DND-41 (cell line): ENCODE measurements at regions not wholly inside any gene's neighbourhood (a gene's known extent, or its start where the extent isn't known, plus 50 kb on each side); places are given as distances from the start of the nearest gene placed in this dataset.

ENCODE experiments used
- ATAC-seq: fragments of 200-7000 bp; cut with Tn5 transposase; 3 replicates; pipeline ENCODE4 v1.9.1; 2021; ENCODE audit warnings: low read depth; ENCODE audit not compliant: insufficient read depth
- DNase-seq: peaks from one replicate; pipeline ENCODE4 v3.0.0-alpha.2; 2020
- H2AFZ ChIP-seq: 2 replicates; pipeline ENCODE4 v1.6.0; 2012; ENCODE audit warnings: low read depth, low read length
- H3K27ac ChIP-seq: 2 replicates; pipeline ENCODE4 v1.5.1; 2012; ENCODE audit warnings: low read length, inconsistent platforms
- H3K27me3 ChIP-seq: fragments of 200-600 bp; sonication (generic); 2 replicates; pipeline ENCODE4 v1.6.0; 2012; ENCODE audit warnings: low read length, mild to moderate bottlenecking, inconsistent platforms; ENCODE audit not compliant: insufficient read depth, poor library complexity
- H3K36me3 ChIP-seq: 2 replicates; pipeline ENCODE4 v1.5.1; 2012; ENCODE audit warnings: low read length, inconsistent platforms; ENCODE audit not compliant: insufficient read depth
- H3K4me1 ChIP-seq: 2 replicates; pipeline ENCODE4 v1.5.1; 2012; ENCODE audit warnings: mild to moderate bottlenecking, low read length; ENCODE audit not compliant: insufficient read depth
- H3K4me2 ChIP-seq: 2 replicates; pipeline ENCODE4 v1.6.0; 2012; ENCODE audit warnings: mild to moderate bottlenecking, moderate library complexity, low read length, inconsistent platforms; ENCODE audit not compliant: insufficient read depth
- H3K4me3 ChIP-seq, 2 experiments: fragments of 200-600 bp in 1 of 2; shearing (Covaris generic) in 1 of 2; 2 replicates each; pipeline ENCODE4 v1.5.1; 2012 to 2016; ENCODE audit warnings: inconsistent platforms in 2 of 2, low read length in 2 of 2, mild to moderate bottlenecking in 2 of 2, low read depth in 1 of 2, moderate library complexity in 1 of 2
- H3K79me2 ChIP-seq: 2 replicates; pipeline ENCODE4 v1.6.0; 2012; ENCODE audit warnings: low read length, inconsistent platforms; ENCODE audit not compliant: insufficient read depth
- H3K9ac ChIP-seq: 2 replicates; pipeline ENCODE4 v1.6.0; 2012; ENCODE audit warnings: low read depth, mild to moderate bottlenecking, inconsistent platforms, low read length, moderate library complexity
- H3K9me3 ChIP-seq: 2 replicates; pipeline ENCODE4 v1.5.1; 2012; ENCODE audit warnings: low read length, moderate library complexity, mild to moderate bottlenecking, inconsistent platforms; ENCODE audit not compliant: insufficient read depth, severe bottlenecking
- H4K20me1 ChIP-seq: 2 replicates; pipeline ENCODE4 v1.6.0; 2012; ENCODE audit warnings: low read length; ENCODE audit not compliant: insufficient read depth
- CTCF ChIP-seq: IDR thresholded peaks from 2 replicates; pipeline ENCODE4 v1.5.1; 2012; ENCODE audit warnings: borderline replicate concordance, low read length, moderate library complexity, mild to moderate bottlenecking; ENCODE audit not compliant: poor library complexity, severe bottlenecking; ENCODE audit errors: extremely low read depth
- EZH2 ChIP-seq: IDR thresholded peaks from 3 replicates; pipeline ENCODE4 v1.6.1; 2012; ENCODE audit warnings: borderline replicate concordance, low read depth, mild to moderate bottlenecking, moderate library complexity, low read length, inconsistent platforms; ENCODE audit not compliant: severe bottlenecking

GRCh38 chr12:41769810-41770209, 374.9 kb downstream of the GXYLT1 start:
- TF ChIP-seq EZH2, result no peak
- no peak for TF ChIP-seq CTCF
- ATAC-seq, result no peak
- H3K4me1 ChIP-seq, result no peaks in the 10 kb centered on the region
- H3K9me3 ChIP-seq, result no peaks in the 10 kb centered on the region
- no peak overlapping the region for H3K9ac ChIP-seq
- H3K4me2 ChIP-seq, result no peak overlapping the region
- H3K4me3 ChIP-seq, result no peak overlapping the region
- H3K27ac ChIP-seq, result no peak overlapping the region
- no peak overlapping the region for H2AFZ ChIP-seq
- no peaks in the 10 kb centered on the region for H3K36me3 ChIP-seq
- H3K27me3 ChIP-seq, result no peaks in the 10 kb centered on the region
- DNase-seq, result no peak
- H3K79me2 ChIP-seq, result no peaks in the 10 kb centered on the region
- no peaks in the 10 kb centered on the region for H4K20me1 ChIP-seq

GRCh38 chr12:41768456-41768855, 376.2 kb downstream of the GXYLT1 start:
- H2AFZ ChIP-seq, result no peak overlapping the region
- no peak for ATAC-seq
- H3K27me3 ChIP-seq, result no peaks in the 10 kb centered on the region
- H4K20me1 ChIP-seq, result no peaks in the 10 kb centered on the region
- no peak overlapping the region for H3K27ac ChIP-seq
- no peak overlapping the region for H3K4me3 ChIP-seq
- no peaks in the 10 kb centered on the region for H3K4me1 ChIP-seq
- no peak for DNase-seq
- TF ChIP-seq EZH2 (no peak), CTCF (no peak)
- H3K36me3 ChIP-seq, result no peaks in the 10 kb centered on the region
- no peaks in the 10 kb centered on the region for H3K79me2 ChIP-seq
- H3K9ac ChIP-seq, result no peak overlapping the region
- no peaks in the 10 kb centered on the region for H3K9me3 ChIP-seq
- no peak overlapping the region for H3K4me2 ChIP-seq

- H3K4me3 ChIP-seq, result no peak overlapping the region
- no peaks in the 10 kb centered on the region for H3K9me3 ChIP-seq
- H3K9ac ChIP-seq, result no peak overlapping the region
- H3K27me3 ChIP-seq, result no peaks in the 10 kb centered on the region
- H3K4me1 ChIP-seq, result no peaks in the 10 kb centered on the region
- ATAC-seq (no peak), DNase-seq (no peak)
- H4K20me1 ChIP-seq, result no peaks in the 10 kb centered on the region
- no peaks in the 10 kb centered on the region for H3K79me2 ChIP-seq
- H2AFZ ChIP-seq, result no peak overlapping the region
- H3K27ac ChIP-seq, result no peak overlapping the region
- no peaks in the 10 kb centered on the region for H3K36me3 ChIP-seq
- no peak for TF ChIP-seq EZH2
- TF ChIP-seq CTCF, result no peak
- no peak overlapping the region for H3K4me2 ChIP-seq
Measured at GRCh38 chr12:41762691-41763090, 382.0 kb downstream of the GXYLT1 start.

GRCh38 chr12:41745593-41745992, 399.1 kb downstream of the GXYLT1 start:
- Histone ChIP-seq H3K27me3 (no peaks in the 10 kb centered on the region), H4K20me1 (no peaks in the 10 kb centered on the region), H3K9me3 (no peaks in the 10 kb centered on the region), H3K4me2 (no peak overlapping the region), H3K79me2 (no peaks in the 10 kb centered on the region), H3K9ac (no peak overlapping the region), H2AFZ (no peak overlapping the region), H3K4me1 (no peaks in the 10 kb centered on the region), H3K36me3 (no peaks in the 10 kb centered on the region), H3K27ac (no peak overlapping the region), H3K4me3 (no peak overlapping the region)
- ATAC-seq (no peak), DNase-seq (no peak)
- TF ChIP-seq EZH2 (no peak), CTCF (no peak)
